Kidney epithelial cell (primary cell): ENCODE measurements at regions not wholly inside any gene's neighbourhood (a gene's known extent, or its start where the extent isn't known, plus 50 kb on each side); places are given as distances from the start of the nearest gene placed in this dataset.
"Not testable (repeated sequence)": the region's sequence is repeated elsewhere in the genome, so short reads cannot be mapped to it uniquely, and the experiment has no call there.

Experiments
- DNase-seq: peaks from one replicate; pipeline ENCODE4 v3.0.0-alpha.2; 2010; ENCODE audit warnings: low read depth
- H3K27me3 ChIP-seq: 2 replicates; pipeline ENCODE4 v1.6.0; 2011; ENCODE audit warnings: low read length; ENCODE audit not compliant: control insufficient read depth, insufficient read depth
- H3K36me3 ChIP-seq: 2 replicates; pipeline ENCODE4 v1.5.1; 2011; ENCODE audit warnings: low read length; ENCODE audit not compliant: control insufficient read depth, insufficient read depth
- H3K4me3 ChIP-seq: 2 replicates; pipeline ENCODE4 v1.5.1; 2011; ENCODE audit warnings: low read depth, mild to moderate bottlenecking, control low read depth, low read length
- TF ChIP-seq, protein P1 (sequence below): IDR thresholded peaks from 2 replicates; pipeline ENCODE4 v1.5.1; 2011; ENCODE audit warnings: mild to moderate bottlenecking, moderate library complexity, low read length, control low read depth, inconsistent platforms; ENCODE audit not compliant: insufficient read depth, poor library complexity, severe bottlenecking

DNA sequence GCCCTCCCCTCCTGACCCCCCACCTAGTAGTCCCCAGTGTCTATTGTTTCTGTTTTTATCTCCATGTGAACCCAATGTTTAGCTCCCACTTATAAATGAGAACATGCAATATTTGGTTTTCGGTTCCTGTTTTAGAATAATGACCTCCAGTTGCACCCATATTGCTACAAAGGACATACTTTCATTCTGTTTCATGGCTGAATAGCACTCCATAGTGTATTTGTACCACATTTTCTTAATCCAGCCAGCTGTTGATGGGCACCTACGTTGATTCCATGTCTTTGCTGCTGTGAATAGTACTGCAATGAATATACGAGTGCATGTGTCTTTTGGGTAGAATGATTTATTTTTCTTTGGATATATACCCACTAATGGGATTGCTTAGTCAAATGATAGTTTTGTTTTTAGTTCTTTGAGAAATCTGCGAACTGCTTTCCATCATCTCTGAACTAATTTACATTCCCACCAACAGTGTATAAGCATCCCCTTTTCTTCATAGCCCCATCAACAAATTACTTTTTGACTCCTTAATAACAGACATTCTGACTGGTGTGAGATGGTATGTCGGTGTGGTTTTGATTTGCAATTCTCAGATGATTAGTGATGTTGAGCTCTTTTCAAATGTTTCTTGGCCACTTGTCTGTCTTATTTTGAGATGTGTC lies 128.4 kb upstream of the PHYHIPL start:
- no peak overlapping the region for H3K4me3 ChIP-seq
- H3K27me3 ChIP-seq: no peaks in the 10 kb centered on the region
- DNase-seq: no peak
- H3K36me3 ChIP-seq: no peaks in the 10 kb centered on the region
- TF ChIP-seq, protein P1, sequence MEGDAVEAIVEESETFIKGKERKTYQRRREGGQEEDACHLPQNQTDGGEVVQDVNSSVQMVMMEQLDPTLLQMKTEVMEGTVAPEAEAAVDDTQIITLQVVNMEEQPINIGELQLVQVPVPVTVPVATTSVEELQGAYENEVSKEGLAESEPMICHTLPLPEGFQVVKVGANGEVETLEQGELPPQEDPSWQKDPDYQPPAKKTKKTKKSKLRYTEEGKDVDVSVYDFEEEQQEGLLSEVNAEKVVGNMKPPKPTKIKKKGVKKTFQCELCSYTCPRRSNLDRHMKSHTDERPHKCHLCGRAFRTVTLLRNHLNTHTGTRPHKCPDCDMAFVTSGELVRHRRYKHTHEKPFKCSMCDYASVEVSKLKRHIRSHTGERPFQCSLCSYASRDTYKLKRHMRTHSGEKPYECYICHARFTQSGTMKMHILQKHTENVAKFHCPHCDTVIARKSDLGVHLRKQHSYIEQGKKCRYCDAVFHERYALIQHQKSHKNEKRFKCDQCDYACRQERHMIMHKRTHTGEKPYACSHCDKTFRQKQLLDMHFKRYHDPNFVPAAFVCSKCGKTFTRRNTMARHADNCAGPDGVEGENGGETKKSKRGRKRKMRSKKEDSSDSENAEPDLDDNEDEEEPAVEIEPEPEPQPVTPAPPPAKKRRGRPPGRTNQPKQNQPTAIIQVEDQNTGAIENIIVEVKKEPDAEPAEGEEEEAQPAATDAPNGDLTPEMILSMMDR: no peak

DNA sequence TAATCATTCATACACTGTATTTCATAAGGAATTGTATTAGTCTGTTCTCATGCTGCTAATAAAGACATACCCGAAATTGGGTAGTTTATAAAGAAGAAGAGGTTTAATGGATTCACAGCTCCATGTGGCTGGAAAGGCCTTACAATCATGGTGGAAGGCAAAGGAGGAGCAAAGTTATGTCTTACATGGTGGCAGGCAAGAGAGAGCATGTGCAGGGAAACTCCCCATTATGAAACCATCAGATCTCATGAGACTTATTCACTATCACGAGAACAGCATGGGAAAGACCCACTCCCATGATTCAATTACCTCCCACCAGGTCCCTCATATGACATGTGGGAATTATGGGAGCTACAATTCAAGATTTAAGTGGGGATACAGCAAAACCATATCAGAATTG lies 122.9 kb upstream of the PHYHIPL start:
- H3K27me3 ChIP-seq, H3K36me3 ChIP-seq, DNase-seq, H3K4me3 ChIP-seq: not testable (repeated sequence)

DNA sequence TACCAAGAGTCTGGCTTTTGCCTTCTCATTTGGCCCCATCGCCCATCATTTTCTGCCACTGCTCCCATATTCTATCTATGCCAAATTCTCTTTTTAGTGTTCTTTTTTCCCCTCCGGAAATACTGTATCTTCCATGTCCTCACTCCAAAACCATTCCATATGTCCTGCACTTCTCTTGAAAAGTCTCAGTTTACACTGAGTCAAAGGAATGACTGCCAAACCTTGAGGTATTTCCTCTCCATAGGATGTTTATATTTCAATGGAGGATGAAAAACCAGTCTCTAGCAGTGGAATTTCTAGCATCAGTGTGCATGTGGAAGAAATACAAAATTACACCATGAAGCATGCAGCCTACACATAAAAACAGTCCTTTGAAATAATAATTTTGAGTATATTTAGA lies 121.4 kb upstream of the PHYHIPL start:
- Histone ChIP-seq H3K4me3 (no peak overlapping the region), H3K36me3 (no peaks in the 10 kb centered on the region), H3K27me3 (no peaks in the 10 kb centered on the region)
- DNase-seq: no peak
- TF ChIP-seq, protein P1: no peak

DNA sequence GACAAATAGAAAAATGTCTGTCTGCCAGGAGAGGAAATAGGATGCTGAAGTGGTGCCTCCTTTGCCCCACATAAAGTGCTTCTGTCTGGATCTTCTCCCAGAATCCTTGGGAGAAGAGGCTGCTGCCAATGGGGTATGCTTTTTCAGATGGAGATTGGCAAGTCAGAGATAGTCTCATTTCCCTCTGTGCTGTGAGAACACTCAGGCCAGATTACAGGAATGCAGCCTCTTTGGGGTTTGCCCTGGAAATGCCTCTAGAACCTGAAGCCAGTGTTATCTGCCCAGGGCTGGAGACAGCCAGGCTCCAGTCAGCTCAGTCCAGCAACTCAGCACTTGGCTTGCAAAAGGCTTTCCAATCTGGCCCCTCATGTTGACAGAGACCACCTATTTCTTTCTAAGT lies 119.1 kb upstream of the PHYHIPL start:
- no peak for DNase-seq
- TF ChIP-seq, protein P1: no peak
- H3K27me3 ChIP-seq: no peaks in the 10 kb centered on the region
- H3K4me3 ChIP-seq: no peak overlapping the region
- no peaks in the 10 kb centered on the region for H3K36me3 ChIP-seq

DNA sequence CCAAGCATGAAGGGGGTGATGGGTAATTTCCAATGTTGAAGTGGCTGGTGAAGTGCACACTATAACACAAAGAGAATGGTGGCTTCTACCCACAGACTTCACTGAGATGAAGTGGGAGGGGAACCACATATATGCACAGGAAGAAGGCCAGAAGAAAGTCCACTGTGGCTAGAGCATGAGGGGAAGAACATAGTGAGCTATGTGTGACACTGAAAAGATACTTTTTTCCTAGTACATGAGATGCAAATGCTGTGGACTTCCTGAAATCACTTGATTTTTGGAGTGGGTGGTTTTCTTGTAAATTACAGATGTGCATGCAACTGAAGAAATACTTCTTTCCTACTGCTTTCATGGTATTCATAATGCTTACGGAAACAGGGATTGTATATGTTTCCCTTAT lies 115.6 kb upstream of the PHYHIPL start:
- TF ChIP-seq, protein P1: no peak
- DNase-seq: no peak
- no peaks in the 10 kb centered on the region for H3K36me3 ChIP-seq
- H3K27me3 ChIP-seq: no peaks in the 10 kb centered on the region
- H3K4me3 ChIP-seq: no peak overlapping the region

DNA sequence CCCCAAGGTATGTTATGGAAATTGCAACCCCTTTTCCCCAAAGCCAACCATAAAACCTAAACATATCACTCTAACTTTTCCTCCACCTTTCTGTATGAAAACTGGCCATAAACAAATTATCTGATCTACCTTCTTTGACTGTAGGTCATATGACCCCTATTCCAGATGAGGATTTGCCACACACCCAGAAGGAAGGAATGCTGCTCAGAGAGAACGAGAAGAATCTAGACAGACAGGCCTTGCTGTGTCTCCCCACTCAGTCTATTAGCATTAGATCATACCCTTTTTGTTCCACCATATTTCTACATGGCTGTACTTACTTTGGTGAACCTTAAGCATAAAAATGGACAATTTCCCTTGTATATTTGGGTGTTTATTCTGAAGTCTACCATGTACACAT lies 113.0 kb upstream of the PHYHIPL start:
- TF ChIP-seq, protein P1: no peak
- no peaks in the 10 kb centered on the region for H3K36me3 ChIP-seq

More for the DNA sequence above, 113.0 kb upstream of the PHYHIPL start:
- no peak for DNase-seq
- no peaks in the 10 kb centered on the region for H3K27me3 ChIP-seq
- H3K4me3 ChIP-seq: no peak overlapping the region
